ENCODE measurements at regions not wholly inside any gene's neighbourhood (a gene's known extent, or its start where the extent isn't known, plus 50 kb on each side); places are given as distances from the start of the nearest gene placed in this dataset.

DNA sequence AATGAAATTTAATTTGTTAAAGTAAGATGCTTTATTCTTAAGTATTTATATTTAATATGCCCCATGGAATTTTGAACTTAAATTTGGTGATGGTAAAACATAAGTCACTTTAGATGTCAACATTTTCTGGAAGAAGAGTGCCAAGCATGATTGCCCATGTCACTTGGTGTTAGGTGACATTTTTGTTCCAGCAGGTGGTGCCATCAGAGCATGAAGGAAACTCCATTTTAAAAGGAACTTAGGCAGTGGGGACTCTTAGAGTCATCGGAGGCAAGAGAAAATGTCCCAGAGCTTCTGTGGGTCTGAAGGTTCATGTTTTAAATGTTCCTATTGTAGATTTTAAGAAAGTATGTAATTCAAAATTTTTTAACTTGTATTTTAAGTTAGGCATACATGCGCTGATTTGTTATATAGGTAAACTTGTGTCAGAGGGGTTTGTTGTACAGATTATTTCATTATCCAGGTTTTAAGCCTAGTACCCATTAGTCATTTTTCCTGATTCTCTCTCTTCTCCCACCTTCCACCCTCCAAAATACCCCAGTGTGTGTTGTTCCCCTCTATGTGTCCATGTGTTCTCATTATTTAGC lies 789.3 kb downstream of the SEMA5A start:
- no peaks in the 10 kb centered on the region for H3K36me3 ChIP-seq (replicated peaks; ENCODE audit: low read depth, low read length)
- H3K27me3 ChIP-seq (ENCODE audit: low read depth, low read length) = no peaks in the 10 kb centered on the region
- TF ChIP-seq CTCF (IDR thresholded peaks at IDR 0.05; ENCODE audit: low read depth, low read length) (peak; percentile 51), EZH2phosphoT487 (IDR thresholded peaks at IDR 0.05; ENCODE audit: low read depth) (no peak)
- no peak overlapping the region for H3K27ac ChIP-seq (ENCODE audit: low read length)
- H3K9me3 ChIP-seq (ENCODE audit: insufficient read depth, low read length) = no peaks in the 10 kb centered on the region
- no peaks in the 10 kb centered on the region for H3K79me2 ChIP-seq (ENCODE audit: low read length)
- no peak overlapping the region for H2AFZ ChIP-seq (ENCODE audit: low read depth, low read length)
- no peaks in the 10 kb centered on the region for H3K4me1 ChIP-seq (ENCODE audit: low read length)
- H3K4me2 ChIP-seq (ENCODE audit: low read length) = no peak overlapping the region
- H4K20me1 ChIP-seq (ENCODE audit: insufficient read depth, low read length) = no peaks in the 10 kb centered on the region
- H3K4me3 ChIP-seq (ENCODE audit: low read length) = no peak overlapping the region
- H3K9ac ChIP-seq (ENCODE audit: low read length) = no peak overlapping the region

DNA sequence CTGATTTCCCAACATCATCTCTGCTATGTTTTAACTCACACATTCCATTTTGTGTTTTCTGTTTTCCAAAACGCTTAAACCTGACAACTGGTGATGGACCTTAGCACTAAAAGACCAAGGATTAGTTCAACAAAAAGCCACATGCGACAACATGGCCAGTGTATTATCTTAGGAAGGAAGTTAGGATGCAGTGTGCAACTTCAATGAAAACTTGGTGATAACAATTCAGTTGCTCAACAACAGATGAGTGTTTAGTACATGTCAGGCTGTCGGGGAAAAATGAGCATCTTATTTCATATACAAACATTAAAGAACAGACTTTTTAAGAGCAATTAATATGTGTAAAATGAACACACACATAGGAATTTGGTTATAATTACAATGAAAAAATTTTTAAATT lies 780.0 kb downstream of the SEMA5A start:
- TF ChIP-seq CTCF (IDR thresholded peaks at IDR 0.05; ENCODE audit: low read depth, low read length) = no peak
- no peak for TF ChIP-seq EZH2phosphoT487 (IDR thresholded peaks at IDR 0.05; ENCODE audit: low read depth)
- Histone ChIP-seq H3K4me2 (ENCODE audit: low read length) (no peak overlapping the region), H3K36me3 (replicated peaks; ENCODE audit: low read depth, low read length) (no peaks in the 10 kb centered on the region), H3K27ac (ENCODE audit: low read length) (no peak overlapping the region), H4K20me1 (ENCODE audit: insufficient read depth, low read length) (no peaks in the 10 kb centered on the region), H2AFZ (ENCODE audit: low read depth, low read length) (no peak overlapping the region), H3K4me1 (ENCODE audit: low read length) (no peaks in the 10 kb centered on the region), H3K9ac (ENCODE audit: low read length) (no peak overlapping the region), H3K79me2 (ENCODE audit: low read length) (no peaks in the 10 kb centered on the region), H3K9me3 (ENCODE audit: insufficient read depth, low read length) (no peaks in the 10 kb centered on the region), H3K4me3 (ENCODE audit: low read length) (no peak overlapping the region), H3K27me3 (ENCODE audit: low read depth, low read length) (no peaks in the 10 kb centered on the region)

DNA sequence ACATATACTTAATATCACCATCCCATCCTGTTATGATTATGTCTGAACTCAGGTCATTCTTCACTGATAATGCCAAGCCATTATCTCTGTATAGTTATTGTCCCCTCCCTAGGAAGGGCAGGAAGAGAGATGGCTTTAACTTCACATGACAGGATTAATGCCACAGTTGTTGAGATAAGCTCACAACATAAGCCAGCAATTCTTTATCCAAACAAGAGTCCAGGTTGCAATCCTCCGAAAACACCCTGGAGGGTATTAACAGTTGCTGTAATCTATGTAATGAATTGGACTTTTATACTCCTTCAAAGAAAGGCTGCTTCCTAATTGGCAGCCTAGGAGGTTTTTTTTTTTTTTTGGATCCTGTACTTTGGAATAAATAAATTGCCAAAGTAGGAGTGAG lies 779.4 kb downstream of the SEMA5A start:
- TF ChIP-seq EZH2phosphoT487 (IDR thresholded peaks at IDR 0.05; ENCODE audit: low read depth) = no peak
- no peak for TF ChIP-seq CTCF (IDR thresholded peaks at IDR 0.05; ENCODE audit: low read depth, low read length)
- no peak overlapping the region for H3K4me3 ChIP-seq (ENCODE audit: low read length)
- no peak overlapping the region for H2AFZ ChIP-seq (ENCODE audit: low read depth, low read length)

GRCh38 chr5:8767111-8767510 lies 778.8 kb downstream of the SEMA5A start:
- H3K4me2 ChIP-seq (ENCODE audit: low read length) = no peak overlapping the region
- TF ChIP-seq EZH2phosphoT487 (IDR thresholded peaks at IDR 0.05; ENCODE audit: low read depth) = no peak
- TF ChIP-seq CTCF (IDR thresholded peaks at IDR 0.05; ENCODE audit: low read depth, low read length) = no peak
- no peaks in the 10 kb centered on the region for H3K79me2 ChIP-seq (ENCODE audit: low read length)
- no peaks in the 10 kb centered on the region for H3K36me3 ChIP-seq (replicated peaks; ENCODE audit: low read depth, low read length)
- no peaks in the 10 kb centered on the region for H3K27me3 ChIP-seq (ENCODE audit: low read depth, low read length)
- H3K9me3 ChIP-seq (ENCODE audit: insufficient read depth, low read length) = no peaks in the 10 kb centered on the region
- no peak overlapping the region for H3K4me3 ChIP-seq (ENCODE audit: low read length)
- H4K20me1 ChIP-seq (ENCODE audit: insufficient read depth, low read length) = no peaks in the 10 kb centered on the region
- no peak overlapping the region for H2AFZ ChIP-seq (ENCODE audit: low read depth, low read length)
- H3K4me1 ChIP-seq (ENCODE audit: low read length) = no peaks in the 10 kb centered on the region
- no peak overlapping the region for H3K9ac ChIP-seq (ENCODE audit: low read length)
- no peak overlapping the region for H3K27ac ChIP-seq (ENCODE audit: low read length)

More for the DNA sequence above, 779.4 kb downstream of the SEMA5A start:
- H3K79me2 ChIP-seq (ENCODE audit: low read length) = no peaks in the 10 kb centered on the region
- H3K9ac ChIP-seq (ENCODE audit: low read length) = no peak overlapping the region
- no peaks in the 10 kb centered on the region for H3K27me3 ChIP-seq (ENCODE audit: low read depth, low read length)
- no peak overlapping the region for H3K4me2 ChIP-seq (ENCODE audit: low read length)
- H3K9me3 ChIP-seq (ENCODE audit: insufficient read depth, low read length) = no peaks in the 10 kb centered on the region
- H3K27ac ChIP-seq (ENCODE audit: low read length) = no peak overlapping the region
- H3K4me1 ChIP-seq (ENCODE audit: low read length) = no peaks in the 10 kb centered on the region
- no peaks in the 10 kb centered on the region for H3K36me3 ChIP-seq (replicated peaks; ENCODE audit: low read depth, low read length)
- no peaks in the 10 kb centered on the region for H4K20me1 ChIP-seq (ENCODE audit: insufficient read depth, low read length)
